B cell (primary cell): ENCODE measurements at regions not wholly inside any gene's neighbourhood (a gene's known extent, or its start where the extent isn't known, plus 50 kb on each side); places are given as distances from the start of the nearest gene placed in this dataset.

Experiments used
- ATAC-seq: fragments of 200-7000 bp; cut with Tn5 transposase; one replicate; pipeline ENCODE4 v1.10.0; 2021; ENCODE audit warnings: low read depth, mild to moderate bottlenecking, moderate number of reproducible peaks, moderate library complexity
- CTCF ChIA-PET: fragments of 350-600 bp; sonication (Branson Sonifier 250); formaldehyde crosslinking; loops from one replicate; lab custom pipeline; 2021; ENCODE audit warnings: antibody characterized with exemption, inconsistent platforms; lab: Charles Lee
- POLR2A ChIA-PET: fragments of 350-600 bp; sonication (Branson Sonifier 250); formaldehyde crosslinking; loops from one replicate; lab custom pipeline; 2021; ENCODE audit warnings: antibody characterized with exemption; lab: Charles Lee
- DNase-seq: peaks from one replicate; pipeline ENCODE4 v3.0.0; 2013
- H2AFZ ChIP-seq: 2 replicates; pipeline ENCODE4 v1.6.1; 2012; ENCODE audit warnings: mild to moderate bottlenecking, low read depth, low read length; ENCODE audit not compliant: insufficient read depth, poor library complexity, severe bottlenecking
- H3K27ac ChIP-seq, 2 donors: 1 replicate in 1 of 2; 2 replicates in 1 of 2; pipeline ENCODE4 v1.5.1; 2012 to 2013; ENCODE audit warnings: low read length in 2 of 2, mild to moderate bottlenecking in 2 of 2, moderate library complexity in 1 of 2
- H3K27me3 ChIP-seq, 4 experiments: fragments of 200-600 bp in 1 of 4; sonication (generic) in 1 of 4; replicated peaks in 1 of 4; 1 replicate in 2 of 4; 2 replicates in 2 of 4; pipeline versions ENCODE4 v1.6.1 to v1.7.0; 2013 to 2016; ENCODE audit warnings: low read length in 3 of 4, mild to moderate bottlenecking in 2 of 4, mixed read lengths in 1 of 4, moderate library complexity in 1 of 4; ENCODE audit not compliant: insufficient read depth in 4 of 4, control insufficient read depth in 3 of 4; ENCODE audit errors: control extremely low read depth in 1 of 4
- H3K36me3 ChIP-seq, 2 experiments: replicated peaks in 1 of 2; 1 replicate in 1 of 2; 2 replicates in 1 of 2; pipeline versions ENCODE4 v1.6.1 to v1.7.1; 2013; ENCODE audit warnings: low read length in 1 of 2; ENCODE audit not compliant: insufficient read depth in 2 of 2, control insufficient read depth in 1 of 2; ENCODE audit errors: control extremely low read depth in 1 of 2, extremely low read depth in 1 of 2
- H3K4me1 ChIP-seq, 2 donors: fragments of 200-600 bp in 1 of 2; sonication (generic) in 1 of 2; 1 replicate in 1 of 2; 2 replicates in 1 of 2; pipeline versions ENCODE4 v1.5.1 to v1.6.1; 2013 to 2017; ENCODE audit warnings: low read length in 2 of 2; ENCODE audit not compliant: control insufficient read depth in 2 of 2, insufficient read depth in 2 of 2
- H3K4me2 ChIP-seq: replicated peaks from 2 replicates; pipeline ENCODE3; 2012; ENCODE audit warnings: mild to moderate bottlenecking, low read depth, low read length; ENCODE audit not compliant: poor library complexity, severe bottlenecking
- H3K4me3 ChIP-seq, 5 experiments: fragments of 200-600 bp in 1 of 5; sonication (generic) in 1 of 5; 1 replicate in 3 of 5; 2 replicates in 2 of 5; pipeline versions ENCODE4 v1.5.1 to v1.7.0; 2011 to 2016; ENCODE audit warnings: low read length in 4 of 5, mild to moderate bottlenecking in 4 of 5, low read depth in 2 of 5, control low read depth in 1 of 5, moderate library complexity in 1 of 5; ENCODE audit not compliant: insufficient read depth in 1 of 5; ENCODE audit errors: control extremely low read depth in 1 of 5, extremely low read depth in 1 of 5
- H3K79me2 ChIP-seq: fragments of 200-600 bp; sonication (generic); one replicate; pipeline ENCODE4 v1.6.0; 2016; ENCODE audit warnings: low read length; ENCODE audit not compliant: control insufficient read depth, insufficient read depth
- H3K9ac ChIP-seq: fragments of 200-600 bp; sonication (generic); 2 replicates; pipeline ENCODE4 v1.6.1; 2017; ENCODE audit warnings: mild to moderate bottlenecking, low read length, moderate library complexity
- H3K9me3 ChIP-seq, 3 donors: one replicate each; pipeline versions ENCODE4 v1.6.1 to v1.7.1; 2013; ENCODE audit warnings: low read length in 2 of 3; ENCODE audit not compliant: control insufficient read depth in 2 of 3, insufficient read depth in 1 of 3; ENCODE audit errors: control extremely low read depth in 1 of 3
- H4K20me1 ChIP-seq: 2 replicates; pipeline ENCODE4 v1.6.0; 2012; ENCODE audit warnings: mild to moderate bottlenecking, low read length; ENCODE audit not compliant: insufficient read depth, control insufficient read depth, poor library complexity, severe bottlenecking
- H3K27ac Mint-ChIP-seq: one replicate; pipeline ENCODE4 v1.8.0; 2021; ENCODE audit warnings: mixed read lengths
- H3K27me3 Mint-ChIP-seq: one replicate; pipeline ENCODE4 v1.8.0; 2021; ENCODE audit warnings: mixed read lengths
- H3K4me1 Mint-ChIP-seq: one replicate; pipeline ENCODE4 v1.8.0; 2021; ENCODE audit warnings: mixed read lengths
- H3K4me3 Mint-ChIP-seq: one replicate; pipeline ENCODE4 v1.8.0; 2021; ENCODE audit warnings: mixed read lengths
- H3K9me3 Mint-ChIP-seq: one replicate; pipeline ENCODE4 v1.8.0; 2022; ENCODE audit warnings: mixed read lengths; ENCODE audit not compliant: insufficient read depth
- CTCF ChIP-seq: fragments of 200-600 bp; IDR thresholded peaks from one replicate; pipeline ENCODE4 v1.8.0; 2022; ENCODE audit warnings: antibody characterized with exemption, mild to moderate bottlenecking
- EZH2 ChIP-seq: IDR thresholded peaks from 2 replicates; pipeline ENCODE4 v1.6.1; 2012; ENCODE audit warnings: borderline replicate concordance, low read depth, mild to moderate bottlenecking, moderate library complexity, low read length; ENCODE audit not compliant: insufficient read depth, poor library complexity, severe bottlenecking
- WGBS: methylation state at CpG from one replicate; pipeline ENCODE4 v1.1.5; 2013; ENCODE audit warnings: missing lambda C conversion rate; ENCODE audit not compliant: insufficient coverage; 5-methylcytosine and 5-hydroxymethylcytosine counted together
- intact Hi-C: fragments of 100-400 bp; cut with micrococcal nuclease; formaldehyde crosslinking; loops from one replicate; pipeline ENCODE4 v1.10.0; 2022

- POLR2A ChIA-PET = no interaction called here
- no peak overlapping the region for H3K4me2 ChIP-seq
- H3K27ac ChIP-seq = no peak overlapping the region
- H3K9me3 Mint-ChIP-seq = no peaks in the 10 kb centered on the region
- no peaks in the 10 kb centered on the region for H3K27me3 ChIP-seq
- no peaks in the 10 kb centered on the region for H4K20me1 ChIP-seq
- no peak overlapping the region for H3K9ac ChIP-seq
- H3K79me2 ChIP-seq = no peaks in the 10 kb centered on the region
- CTCF ChIA-PET = no interaction called here
- peaks cover 15% of the 10 kb centered on the region for H3K27me3 Mint-ChIP-seq
- no peak overlapping the region for H3K27ac Mint-ChIP-seq
- H3K4me1 Mint-ChIP-seq = no peaks in the 10 kb centered on the region
- H3K4me1 ChIP-seq = no peaks in the 10 kb centered on the region
- H2AFZ ChIP-seq = no peak overlapping the region
- H3K9me3 ChIP-seq = no peaks in the 10 kb centered on the region
- no peaks in the 10 kb centered on the region for H3K36me3 ChIP-seq
- ATAC-seq = no peak
- TF ChIP-seq CTCF (no peak), EZH2 (no peak)
- H3K4me3 Mint-ChIP-seq = no peak overlapping the region
- H3K4me3 ChIP-seq = no peak overlapping the region
- intact Hi-C loops = no loop called here
- no peak for DNase-seq
Measured at GRCh38 chr10:10915215-10915614, 102.5 kb upstream of the CELF2 start.

DNA sequence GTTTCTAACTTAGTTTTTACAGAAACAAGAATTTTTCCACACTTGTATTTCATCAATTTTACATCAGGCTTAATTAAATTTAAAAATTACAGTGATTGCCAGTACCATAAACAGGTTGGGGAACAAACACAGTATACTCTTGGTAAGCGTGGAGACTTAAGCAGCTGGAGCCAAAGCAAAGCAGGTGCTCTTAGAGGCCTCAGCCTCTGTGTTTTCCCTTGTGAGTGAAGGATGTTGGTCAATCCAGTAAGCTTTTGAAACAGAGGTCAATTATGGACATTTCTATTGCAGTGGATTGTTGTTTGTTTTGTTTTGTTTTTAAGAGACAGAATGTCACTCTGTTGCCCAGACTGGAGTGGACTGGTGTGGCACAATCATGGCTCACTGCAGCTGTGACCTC lies 100.6 kb upstream of the CELF2 start:
- intact Hi-C loops = no loop called here
- TF ChIP-seq CTCF (no peak), EZH2 (no peak)
- H2AFZ ChIP-seq = no peak overlapping the region
- no peak for DNase-seq
- H3K9ac ChIP-seq = no peak overlapping the region
- Mint-ChIP-seq H3K4me3 (no peak overlapping the region), H3K9me3 (no peaks in the 10 kb centered on the region), H3K27me3 (peaks cover 18% of the 10 kb centered on the region), H3K4me1 (no peaks in the 10 kb centered on the region), H3K27ac (no peak overlapping the region)
- POLR2A ChIA-PET = no interaction called here
- H4K20me1 ChIP-seq = no peaks in the 10 kb centered on the region
- no peaks in the 10 kb centered on the region for H3K9me3 ChIP-seq
- WGBS = 100% methylated on average over 1 of the region's 1 CpG
- H3K79me2 ChIP-seq = no peaks in the 10 kb centered on the region
- H3K4me3 ChIP-seq = no peak overlapping the region
- no peak overlapping the region for H3K27ac ChIP-seq
- CTCF ChIA-PET = no interaction called here
- no peak for ATAC-seq
- H3K36me3 ChIP-seq = no peaks in the 10 kb centered on the region
- H3K4me1 ChIP-seq = no peaks in the 10 kb centered on the region
- no peaks in the 10 kb centered on the region for H3K27me3 ChIP-seq
- H3K4me2 ChIP-seq = no peak overlapping the region
